Loucy (cell line): ENCODE measurements at regions not wholly inside any gene's neighbourhood (a gene's known extent, or its start where the extent isn't known, plus 50 kb on each side); places are given as distances from the start of the nearest gene placed in this dataset.
"Not testable (repeated sequence)": the region's sequence is repeated elsewhere in the genome, so short reads cannot be mapped to it uniquely, and the experiment has no call there.

Experiments
- H2AFZ ChIP-seq: fragments of 200-600 bp; sonication (generic); 2 replicates; pipeline ENCODE4 v1.6.0; 2016; ENCODE audit warnings: antibody characterized with exemption, mild to moderate bottlenecking, low read length, moderate library complexity
- H3F3A ChIP-seq: fragments of 200-600 bp; 2 replicates; pipeline ENCODE4 v1.6.0; 2016; ENCODE audit warnings: antibody characterized with exemption, low read depth, mild to moderate bottlenecking
- H3K27me3 ChIP-seq: fragments of 200-600 bp; sonication (generic); 2 replicates; pipeline ENCODE4 v1.6.1; 2014; ENCODE audit warnings: low read length, mild to moderate bottlenecking; ENCODE audit not compliant: insufficient read depth, poor library complexity, severe bottlenecking
- H3K36me3 ChIP-seq: fragments of 200-600 bp; sonication (generic); 2 replicates; pipeline ENCODE4 v1.6.1; 2016; ENCODE audit warnings: low read length; ENCODE audit not compliant: insufficient read depth
- H3K4me1 ChIP-seq: fragments of 200-600 bp; sonication (generic); 2 replicates; pipeline ENCODE4 v1.5.1; 2014; ENCODE audit warnings: low read length, mild to moderate bottlenecking; ENCODE audit not compliant: insufficient read depth, poor library complexity, severe bottlenecking
- H3K4me2 ChIP-seq: fragments of 200-600 bp; sonication (generic); 2 replicates; pipeline ENCODE4 v1.6.0; 2014; ENCODE audit warnings: antibody characterized with exemption, low read length, low read depth, mild to moderate bottlenecking; ENCODE audit not compliant: poor library complexity, severe bottlenecking
- H3K4me3 ChIP-seq: fragments of 200-600 bp; sonication (generic); 2 replicates; pipeline ENCODE4 v1.5.1; 2014; ENCODE audit warnings: low read length, mild to moderate bottlenecking, mixed read lengths; ENCODE audit not compliant: poor library complexity, severe bottlenecking
- H3K79me2 ChIP-seq: fragments of 200-600 bp; sonication (generic); 2 replicates; pipeline ENCODE4 v1.6.1; 2014; ENCODE audit warnings: low read length; ENCODE audit not compliant: insufficient read depth
- H3K9ac ChIP-seq: fragments of 200-600 bp; sonication (generic); 2 replicates; pipeline ENCODE4 v1.6.0; 2014; ENCODE audit warnings: mild to moderate bottlenecking, low read depth, low read length, moderate library complexity; ENCODE audit not compliant: poor library complexity, severe bottlenecking
- H3K9me2 ChIP-seq: fragments of 200-600 bp; sonication (generic); replicated peaks from 2 replicates; pipeline ENCODE4 v1.6.1; 2016; ENCODE audit warnings: low read depth, low read length, mixed read lengths
- H3K9me3 ChIP-seq: fragments of 200-600 bp; sonication (generic); 2 replicates; pipeline ENCODE4 v1.6.1; 2014; ENCODE audit warnings: mild to moderate bottlenecking, antibody characterized with exemption, low read length, low read depth; ENCODE audit not compliant: insufficient read depth
- H4K20me1 ChIP-seq: fragments of 200-600 bp; sonication (generic); 2 replicates; pipeline ENCODE4 v1.6.0; 2014; ENCODE audit warnings: antibody characterized with exemption, low read length, mild to moderate bottlenecking; ENCODE audit not compliant: insufficient read depth, poor library complexity, severe bottlenecking
- EZH2phosphoT487 ChIP-seq: fragments of 200-600 bp; IDR thresholded peaks from 2 replicates; pipeline ENCODE4 v1.6.1; 2018; ENCODE audit warnings: antibody characterized with exemption, mild to moderate bottlenecking, moderate library complexity, borderline replicate concordance
- TF ChIP-seq, protein P1 (sequence below): fragments of 200-600 bp; sonication (generic); conservative IDR thresholded peaks from 2 replicates; pipeline ENCODE4 v1.5.1; 2014; ENCODE audit warnings: mild to moderate bottlenecking, antibody characterized with exemption, low read length

GRCh38 chr7:145462463-145462862, 626.6 kb upstream of the TPK1 start:
- H3K4me1 ChIP-seq, result no peaks in the 10 kb centered on the region
- no peaks in the 10 kb centered on the region for H3K79me2 ChIP-seq
- H3K4me2 ChIP-seq, result no peak overlapping the region
- no peaks in the 10 kb centered on the region for H3K9me2 ChIP-seq
- no peak overlapping the region for H3K9ac ChIP-seq
- TF ChIP-seq, protein P1, sequence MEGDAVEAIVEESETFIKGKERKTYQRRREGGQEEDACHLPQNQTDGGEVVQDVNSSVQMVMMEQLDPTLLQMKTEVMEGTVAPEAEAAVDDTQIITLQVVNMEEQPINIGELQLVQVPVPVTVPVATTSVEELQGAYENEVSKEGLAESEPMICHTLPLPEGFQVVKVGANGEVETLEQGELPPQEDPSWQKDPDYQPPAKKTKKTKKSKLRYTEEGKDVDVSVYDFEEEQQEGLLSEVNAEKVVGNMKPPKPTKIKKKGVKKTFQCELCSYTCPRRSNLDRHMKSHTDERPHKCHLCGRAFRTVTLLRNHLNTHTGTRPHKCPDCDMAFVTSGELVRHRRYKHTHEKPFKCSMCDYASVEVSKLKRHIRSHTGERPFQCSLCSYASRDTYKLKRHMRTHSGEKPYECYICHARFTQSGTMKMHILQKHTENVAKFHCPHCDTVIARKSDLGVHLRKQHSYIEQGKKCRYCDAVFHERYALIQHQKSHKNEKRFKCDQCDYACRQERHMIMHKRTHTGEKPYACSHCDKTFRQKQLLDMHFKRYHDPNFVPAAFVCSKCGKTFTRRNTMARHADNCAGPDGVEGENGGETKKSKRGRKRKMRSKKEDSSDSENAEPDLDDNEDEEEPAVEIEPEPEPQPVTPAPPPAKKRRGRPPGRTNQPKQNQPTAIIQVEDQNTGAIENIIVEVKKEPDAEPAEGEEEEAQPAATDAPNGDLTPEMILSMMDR, result no peak
- TF ChIP-seq EZH2phosphoT487, result no peak
- no peak overlapping the region for H2AFZ ChIP-seq
- no peaks in the 10 kb centered on the region for H4K20me1 ChIP-seq
- no peak overlapping the region for H3K4me3 ChIP-seq
- H3K27me3 ChIP-seq, result no peaks in the 10 kb centered on the region
- H3F3A ChIP-seq, result no peaks in the 10 kb centered on the region
- H3K9me3 ChIP-seq, result no peaks in the 10 kb centered on the region
- H3K36me3 ChIP-seq, result no peaks in the 10 kb centered on the region

DNA sequence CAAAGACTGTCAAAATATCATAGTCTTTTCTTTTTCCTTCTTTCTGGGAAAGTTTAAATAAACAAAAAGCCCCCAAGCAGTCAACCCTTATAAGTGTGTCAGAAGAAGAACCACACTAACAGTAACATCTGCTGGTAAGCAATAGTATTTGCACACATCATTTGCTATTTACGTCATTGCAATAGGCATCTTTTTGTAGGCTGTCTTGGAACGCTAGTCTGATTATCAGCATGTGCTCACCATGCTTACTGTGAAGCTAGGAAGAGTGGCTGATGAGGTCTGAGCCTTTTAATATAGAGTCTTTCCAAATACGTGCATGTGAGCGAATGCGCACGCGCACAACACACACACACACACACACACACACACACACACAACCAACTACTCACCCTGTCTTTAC, 599.0 kb upstream of the TPK1 start:
- H3K4me2 ChIP-seq, result no peak overlapping the region
- H3K9me2 ChIP-seq, result no peaks in the 10 kb centered on the region
- H3K4me3 ChIP-seq, result no peak overlapping the region
- no peaks in the 10 kb centered on the region for H3K4me1 ChIP-seq
- no peak overlapping the region for H2AFZ ChIP-seq
- TF ChIP-seq EZH2phosphoT487, result no peak
- TF ChIP-seq, protein P1, result no peak
- no peaks in the 10 kb centered on the region for H4K20me1 ChIP-seq
- H3K27me3 ChIP-seq, result no peaks in the 10 kb centered on the region
- no peaks in the 10 kb centered on the region for H3K36me3 ChIP-seq
- H3F3A ChIP-seq, result no peaks in the 10 kb centered on the region
- H3K79me2 ChIP-seq, result no peaks in the 10 kb centered on the region
- no peaks in the 10 kb centered on the region for H3K9me3 ChIP-seq
- no peak overlapping the region for H3K9ac ChIP-seq

GRCh38 chr7:145431834-145432233, 596.0 kb upstream of the TPK1 start:
- Histone ChIP-seq H3K4me3 (no peak overlapping the region), H2AFZ (no peak overlapping the region), H3K27me3 (no peaks in the 10 kb centered on the region), H3K9me2 (no peaks in the 10 kb centered on the region), H3K79me2 (no peaks in the 10 kb centered on the region), H3K9ac (no peak overlapping the region), H3K36me3 (no peaks in the 10 kb centered on the region), H3K4me2 (no peak overlapping the region), H3K9me3 (no peaks in the 10 kb centered on the region), H3F3A (no peaks in the 10 kb centered on the region), H3K4me1 (no peaks in the 10 kb centered on the region), H4K20me1 (no peaks in the 10 kb centered on the region)
- no peak for TF ChIP-seq EZH2phosphoT487
- TF ChIP-seq, protein P1, result no peak

GRCh38 chr7:145418481-145418880, 582.6 kb upstream of the TPK1 start:
- not testable (repeated sequence) for H3K9me2 ChIP-seq, H3K4me2 ChIP-seq, H4K20me1 ChIP-seq, H3K79me2 ChIP-seq, H3K36me3 ChIP-seq, H3K27me3 ChIP-seq, H3F3A ChIP-seq, H3K9me3 ChIP-seq, H2AFZ ChIP-seq, H3K4me3 ChIP-seq, H3K9ac ChIP-seq, H3K4me1 ChIP-seq
